HEK293 (cell line): ENCODE measurements at regions not wholly inside any gene's neighbourhood (a gene's known extent, or its start where the extent isn't known, plus 50 kb on each side); places are given as distances from the start of the nearest gene placed in this dataset.

ENCODE experiments used
- REST ChIP-seq: fragments of 450-650 bp; formaldehyde crosslinking; IDR thresholded peaks from 2 replicates; pipeline ENCODE4 v1.5.1; 2016; ENCODE audit warnings: missing biosample characterization, missing genetic modification characterization
- ZNF10 ChIP-seq: fragments of 450-650 bp; formaldehyde crosslinking; IDR thresholded peaks from 2 replicates; pipeline ENCODE4 v1.5.1; 2017; ENCODE audit warnings: missing biosample characterization, missing genetic modification characterization
- ZNF211 ChIP-seq: fragments of 450-650 bp; formaldehyde crosslinking; IDR thresholded peaks from 2 replicates; pipeline ENCODE4 v1.5.1; 2016; ENCODE audit warnings: low read depth, missing biosample characterization, missing genetic modification characterization
- ZNF558 ChIP-seq: fragments of 450-650 bp; formaldehyde crosslinking; IDR thresholded peaks from 2 replicates; pipeline ENCODE4 v1.5.1; 2016; ENCODE audit warnings: missing biosample characterization, missing genetic modification characterization
- ZNF747 ChIP-seq: fragments of 450-650 bp; formaldehyde crosslinking; IDR thresholded peaks from 2 replicates; pipeline ENCODE4 v1.5.1; 2016; ENCODE audit warnings: missing biosample characterization, missing genetic modification characterization
- TF ChIP-seq, protein P1 (sequence below): fragments of 450-650 bp; formaldehyde crosslinking; IDR thresholded peaks from 2 replicates; pipeline ENCODE4 v1.5.1; 2016; ENCODE audit warnings: missing biosample characterization, missing genetic modification characterization
- TF ChIP-seq, protein P2 (sequence below): fragments of 450-650 bp; formaldehyde crosslinking; IDR thresholded peaks from 2 replicates; pipeline ENCODE4 v1.5.1; 2016; ENCODE audit warnings: missing biosample characterization, missing genetic modification characterization, low read depth
- TF ChIP-seq, protein P3 (sequence below): fragments of 450-650 bp; formaldehyde crosslinking; IDR thresholded peaks from 2 replicates; pipeline ENCODE4 v1.5.1; 2016; ENCODE audit warnings: missing biosample characterization, missing genetic modification characterization

DNA sequence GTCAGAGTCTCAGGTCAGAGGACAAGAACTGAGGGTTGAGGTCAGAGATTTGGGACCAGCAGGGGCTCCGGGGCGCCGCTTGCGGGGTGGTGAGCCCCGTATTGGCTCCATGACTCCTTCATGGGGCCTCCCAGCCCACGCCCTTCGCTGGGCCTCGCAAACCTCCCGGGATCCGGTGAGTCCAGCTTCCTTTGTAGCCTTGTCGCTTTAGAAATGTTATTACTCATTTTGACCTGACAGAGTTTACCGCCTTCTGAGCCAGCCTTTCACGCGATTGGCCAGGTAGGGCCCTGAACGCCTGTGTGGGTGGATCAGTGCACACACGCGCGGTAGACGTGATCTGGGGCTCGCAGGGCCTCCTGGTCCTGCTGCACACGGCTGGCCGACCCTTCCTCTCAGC lies 181.1 kb downstream of the ERMARD start:
- TF ChIP-seq ZNF558 (tag by site-specific recombination), result no peak
- TF ChIP-seq, protein P1, sequence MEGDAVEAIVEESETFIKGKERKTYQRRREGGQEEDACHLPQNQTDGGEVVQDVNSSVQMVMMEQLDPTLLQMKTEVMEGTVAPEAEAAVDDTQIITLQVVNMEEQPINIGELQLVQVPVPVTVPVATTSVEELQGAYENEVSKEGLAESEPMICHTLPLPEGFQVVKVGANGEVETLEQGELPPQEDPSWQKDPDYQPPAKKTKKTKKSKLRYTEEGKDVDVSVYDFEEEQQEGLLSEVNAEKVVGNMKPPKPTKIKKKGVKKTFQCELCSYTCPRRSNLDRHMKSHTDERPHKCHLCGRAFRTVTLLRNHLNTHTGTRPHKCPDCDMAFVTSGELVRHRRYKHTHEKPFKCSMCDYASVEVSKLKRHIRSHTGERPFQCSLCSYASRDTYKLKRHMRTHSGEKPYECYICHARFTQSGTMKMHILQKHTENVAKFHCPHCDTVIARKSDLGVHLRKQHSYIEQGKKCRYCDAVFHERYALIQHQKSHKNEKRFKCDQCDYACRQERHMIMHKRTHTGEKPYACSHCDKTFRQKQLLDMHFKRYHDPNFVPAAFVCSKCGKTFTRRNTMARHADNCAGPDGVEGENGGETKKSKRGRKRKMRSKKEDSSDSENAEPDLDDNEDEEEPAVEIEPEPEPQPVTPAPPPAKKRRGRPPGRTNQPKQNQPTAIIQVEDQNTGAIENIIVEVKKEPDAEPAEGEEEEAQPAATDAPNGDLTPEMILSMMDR (tag by site-specific recombination), result no peak
- TF ChIP-seq, protein P2, sequence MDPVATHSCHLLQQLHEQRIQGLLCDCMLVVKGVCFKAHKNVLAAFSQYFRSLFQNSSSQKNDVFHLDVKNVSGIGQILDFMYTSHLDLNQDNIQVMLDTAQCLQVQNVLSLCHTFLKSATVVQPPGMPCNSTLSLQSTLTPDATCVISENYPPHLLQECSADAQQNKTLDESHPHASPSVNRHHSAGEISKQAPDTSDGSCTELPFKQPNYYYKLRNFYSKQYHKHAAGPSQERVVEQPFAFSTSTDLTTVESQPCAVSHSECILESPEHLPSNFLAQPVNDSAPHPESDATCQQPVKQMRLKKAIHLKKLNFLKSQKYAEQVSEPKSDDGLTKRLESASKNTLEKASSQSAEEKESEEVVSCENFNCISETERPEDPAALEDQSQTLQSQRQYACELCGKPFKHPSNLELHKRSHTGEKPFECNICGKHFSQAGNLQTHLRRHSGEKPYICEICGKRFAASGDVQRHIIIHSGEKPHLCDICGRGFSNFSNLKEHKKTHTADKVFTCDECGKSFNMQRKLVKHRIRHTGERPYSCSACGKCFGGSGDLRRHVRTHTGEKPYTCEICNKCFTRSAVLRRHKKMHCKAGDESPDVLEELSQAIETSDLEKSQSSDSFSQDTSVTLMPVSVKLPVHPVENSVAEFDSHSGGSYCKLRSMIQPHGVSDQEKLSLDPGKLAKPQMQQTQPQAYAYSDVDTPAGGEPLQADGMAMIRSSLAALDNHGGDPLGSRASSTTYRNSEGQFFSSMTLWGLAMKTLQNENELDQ, result no peak
- no peak for TF ChIP-seq ZNF211 (tag by site-specific recombination)
- no peak for TF ChIP-seq ZNF10 (tag by site-specific recombination)
- TF ChIP-seq REST (tag by site-specific recombination), result no peak
- no peak for TF ChIP-seq ZNF747 (tag by site-specific recombination)
- TF ChIP-seq, protein P3, sequence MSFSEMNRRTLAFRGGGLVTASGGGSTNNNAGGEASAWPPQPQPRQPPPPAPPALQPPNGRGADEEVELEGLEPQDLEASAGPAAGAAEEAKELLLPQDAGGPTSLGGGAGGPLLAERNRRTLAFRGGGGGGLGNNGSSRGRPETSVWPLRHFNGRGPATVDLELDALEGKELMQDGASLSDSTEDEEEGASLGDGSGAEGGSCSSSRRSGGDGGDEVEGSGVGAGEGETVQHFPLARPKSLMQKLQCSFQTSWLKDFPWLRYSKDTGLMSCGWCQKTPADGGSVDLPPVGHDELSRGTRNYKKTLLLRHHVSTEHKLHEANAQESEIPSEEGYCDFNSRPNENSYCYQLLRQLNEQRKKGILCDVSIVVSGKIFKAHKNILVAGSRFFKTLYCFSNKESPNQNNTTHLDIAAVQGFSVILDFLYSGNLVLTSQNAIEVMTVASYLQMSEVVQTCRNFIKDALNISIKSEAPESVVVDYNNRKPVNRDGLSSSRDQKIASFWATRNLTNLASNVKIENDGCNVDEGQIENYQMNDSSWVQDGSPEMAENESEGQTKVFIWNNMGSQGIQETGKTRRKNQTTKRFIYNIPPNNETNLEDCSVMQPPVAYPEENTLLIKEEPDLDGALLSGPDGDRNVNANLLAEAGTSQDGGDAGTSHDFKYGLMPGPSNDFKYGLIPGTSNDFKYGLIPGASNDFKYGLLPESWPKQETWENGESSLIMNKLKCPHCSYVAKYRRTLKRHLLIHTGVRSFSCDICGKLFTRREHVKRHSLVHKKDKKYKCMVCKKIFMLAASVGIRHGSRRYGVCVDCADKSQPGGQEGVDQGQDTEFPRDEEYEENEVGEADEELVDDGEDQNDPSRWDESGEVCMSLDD (tag by site-specific recombination), result no peak
